ENCODE measurements at regions not wholly inside any gene's neighbourhood (a gene's known extent, or its start where the extent isn't known, plus 50 kb on each side); places are given as distances from the start of the nearest gene placed in this dataset.

DNA sequence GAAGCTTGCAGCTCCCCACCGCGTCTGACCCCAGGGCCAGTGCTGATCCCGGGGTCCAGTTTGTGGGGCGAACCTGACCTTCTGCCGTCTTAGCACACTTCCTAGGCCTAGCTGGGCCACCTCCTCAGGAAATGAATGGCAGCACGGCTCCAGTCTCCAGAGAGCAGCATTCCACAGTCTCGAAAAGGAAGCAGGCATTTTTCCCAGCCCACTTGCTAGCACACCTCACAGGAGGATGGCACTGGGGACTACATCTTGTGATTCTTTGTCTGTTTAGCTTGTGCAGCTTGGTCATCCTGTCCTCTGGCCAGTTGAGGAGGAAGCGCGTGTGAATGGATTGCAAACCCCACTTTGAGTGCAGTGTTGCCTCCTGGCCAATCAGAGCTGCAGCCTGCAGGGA is 308.0 kb upstream of the IRX2 start:
- Histone ChIP-seq H3K4me1 (ENCODE audit: control insufficient read depth in 3 of 3, insufficient read depth in 3 of 3, low read length in 3 of 3) (no peaks in the 10 kb centered on the region), H3K4me3 (ENCODE audit: low read length in 3 of 3) (no peak overlapping the region), H3K9me3 (ENCODE audit: control insufficient read depth in 3 of 3, low read length in 3 of 3) (peaks cover 5 to 9% (median 7%) of the 10 kb centered on the region in 3 donors), H3K27me3 (ENCODE audit: control insufficient read depth in 3 of 3, insufficient read depth in 3 of 3, low read length in 3 of 3) (peaks cover 0 to 5% (median 3%) of the 10 kb centered on the region in 3 donors), H3K36me3 (ENCODE audit: control insufficient read depth in 3 of 3, insufficient read depth in 3 of 3, low read length in 3 of 3) (no peaks in the 10 kb centered on the region), H3K9ac (ENCODE audit: low read depth in 1 of 3, low read length in 3 of 3) (no peak overlapping the region), H3K27ac (ENCODE audit: low read depth, low read length) (no peak overlapping the region)

DNA sequence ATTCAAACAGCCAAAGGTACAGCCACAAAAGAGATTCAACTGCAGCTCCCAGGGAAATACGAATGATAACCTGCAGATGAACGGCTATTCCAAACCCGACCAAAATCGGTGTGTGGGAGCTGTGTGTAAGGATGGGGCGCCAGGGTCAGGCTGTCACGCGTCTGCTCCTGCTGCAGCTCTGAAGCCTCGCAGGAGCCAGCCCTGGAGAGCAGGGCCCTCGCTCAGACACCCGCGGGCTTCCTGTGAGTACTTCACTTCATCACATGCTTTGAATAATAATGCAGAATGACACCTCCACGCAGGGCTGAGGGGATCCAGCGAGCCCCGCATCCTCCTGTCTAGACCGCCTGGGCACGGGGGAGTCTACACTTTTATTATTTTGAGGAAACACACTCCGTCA is 307.5 kb upstream of the IRX2 start:
- Histone ChIP-seq H3K4me1 (ENCODE audit: control insufficient read depth in 3 of 3, insufficient read depth in 3 of 3, low read length in 3 of 3) (no peaks in the 10 kb centered on the region), H3K9me3 (ENCODE audit: control insufficient read depth in 3 of 3, low read length in 3 of 3) (peaks cover 5 to 9% (median 7%) of the 10 kb centered on the region in 3 donors), H3K9ac (ENCODE audit: low read depth in 1 of 3, low read length in 3 of 3) (no peak overlapping the region), H3K4me3 (ENCODE audit: low read length in 3 of 3) (no peak overlapping the region), H3K27ac (ENCODE audit: low read depth, low read length) (no peak overlapping the region), H3K36me3 (ENCODE audit: control insufficient read depth in 3 of 3, insufficient read depth in 3 of 3, low read length in 3 of 3) (no peaks in the 10 kb centered on the region), H3K27me3 (ENCODE audit: control insufficient read depth in 3 of 3, insufficient read depth in 3 of 3, low read length in 3 of 3) (peaks cover 0 to 5% (median 3%) of the 10 kb centered on the region in 3 donors)

DNA sequence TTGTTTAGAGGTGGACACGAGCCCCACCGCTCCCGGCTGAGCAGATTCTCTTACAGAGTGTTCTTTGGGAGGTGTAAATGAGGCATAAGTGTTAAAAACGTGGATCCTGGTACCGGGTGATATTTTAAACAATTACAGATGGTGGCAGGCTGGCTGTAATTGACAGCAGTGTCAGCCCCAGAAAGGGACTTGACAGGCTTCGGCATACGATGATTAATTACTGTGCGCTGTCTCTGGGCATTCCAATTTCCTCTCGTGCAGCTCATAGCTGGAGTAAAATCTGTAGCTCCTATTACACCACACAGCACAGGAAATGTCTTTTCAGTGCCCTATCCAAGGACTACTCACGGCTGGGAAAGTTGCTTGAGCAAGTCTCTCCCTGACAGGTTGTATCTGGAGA is 305.4 kb upstream of the IRX2 start:
- H3K27ac ChIP-seq (ENCODE audit: low read depth, low read length): no peak overlapping the region
- H3K9me3 ChIP-seq (ENCODE audit: control insufficient read depth in 3 of 3, low read length in 3 of 3): peaks cover 5 to 9% (median 7%) of the 10 kb centered on the region in 3 donors
- no peak overlapping the region for H3K9ac ChIP-seq (ENCODE audit: low read depth in 1 of 3, low read length in 3 of 3)
- no peaks in the 10 kb centered on the region for H3K36me3 ChIP-seq (ENCODE audit: control insufficient read depth in 3 of 3, insufficient read depth in 3 of 3, low read length in 3 of 3)
- peaks cover 0 to 5% (median 3%) of the 10 kb centered on the region in 3 donors for H3K27me3 ChIP-seq (ENCODE audit: control insufficient read depth in 3 of 3, insufficient read depth in 3 of 3, low read length in 3 of 3)
- H3K4me3 ChIP-seq (ENCODE audit: low read length in 3 of 3): no peak overlapping the region
- no peaks in the 10 kb centered on the region for H3K4me1 ChIP-seq (ENCODE audit: control insufficient read depth in 3 of 3, insufficient read depth in 3 of 3, low read length in 3 of 3)

DNA sequence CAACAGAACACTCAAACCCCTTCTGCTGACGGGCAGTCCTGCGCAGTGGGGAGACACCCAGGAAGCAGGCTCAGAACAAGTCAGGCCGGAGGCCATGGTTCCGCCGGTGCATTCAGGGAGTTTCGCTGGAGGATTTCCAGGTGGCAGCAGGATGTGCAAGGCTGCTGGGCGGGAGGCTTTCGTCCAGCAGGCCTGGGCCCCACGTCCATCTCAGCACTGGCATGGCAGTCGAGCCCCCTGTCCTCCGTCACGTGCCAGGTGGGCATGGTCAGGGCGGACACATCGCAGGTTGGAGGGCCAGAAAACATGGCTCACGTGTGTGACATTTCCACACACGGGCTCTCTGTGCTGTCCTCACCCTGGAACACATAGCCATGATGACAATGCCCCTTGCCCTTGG is 299.9 kb upstream of the IRX2 start:
- H3K9me3 ChIP-seq (ENCODE audit: control insufficient read depth in 3 of 3, low read length in 3 of 3): peaks cover 0 to 3% (median 0%) of the 10 kb centered on the region in 3 donors
- H3K4me3 ChIP-seq (ENCODE audit: low read length in 3 of 3): no peak overlapping the region
- no peak overlapping the region for H3K9ac ChIP-seq (ENCODE audit: low read depth in 1 of 3, low read length in 3 of 3)
- no peak overlapping the region for H3K27ac ChIP-seq (ENCODE audit: low read depth, low read length)
- H3K27me3 ChIP-seq (ENCODE audit: control insufficient read depth in 3 of 3, insufficient read depth in 3 of 3, low read length in 3 of 3): peaks cover 0 to 5% (median 0%) of the 10 kb centered on the region in 3 donors
- H3K36me3 ChIP-seq (ENCODE audit: control insufficient read depth in 3 of 3, insufficient read depth in 3 of 3, low read length in 3 of 3): no peaks in the 10 kb centered on the region
- no peaks in the 10 kb centered on the region for H3K4me1 ChIP-seq (ENCODE audit: control insufficient read depth in 3 of 3, insufficient read depth in 3 of 3, low read length in 3 of 3)

DNA sequence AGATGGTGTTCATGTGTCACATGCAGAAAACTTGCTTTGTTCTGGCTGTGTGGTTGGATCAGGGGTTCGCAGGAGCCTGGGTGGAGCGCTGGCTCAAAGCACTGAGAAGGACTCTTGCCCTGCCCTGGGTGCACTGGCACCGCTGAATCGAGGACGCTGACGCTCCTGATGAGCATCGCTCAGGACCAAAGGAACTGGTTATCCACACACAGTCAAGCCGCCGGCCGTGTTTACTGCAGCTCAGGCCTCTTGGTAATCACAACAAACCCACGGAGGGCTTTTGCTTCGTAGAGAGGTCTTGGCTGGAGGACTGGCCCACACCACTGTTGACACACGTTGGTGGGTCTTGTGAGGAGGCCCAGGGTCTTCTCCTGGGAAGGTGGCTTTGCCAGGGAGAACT is 299.4 kb upstream of the IRX2 start:
- Histone ChIP-seq H3K27me3 (ENCODE audit: control insufficient read depth in 3 of 3, insufficient read depth in 3 of 3, low read length in 3 of 3) (peaks cover 0 to 5% (median 0%) of the 10 kb centered on the region in 3 donors), H3K4me1 (ENCODE audit: control insufficient read depth in 3 of 3, insufficient read depth in 3 of 3, low read length in 3 of 3) (no peaks in the 10 kb centered on the region), H3K36me3 (ENCODE audit: control insufficient read depth in 3 of 3, insufficient read depth in 3 of 3, low read length in 3 of 3) (no peaks in the 10 kb centered on the region), H3K9me3 (ENCODE audit: control insufficient read depth in 3 of 3, low read length in 3 of 3) (peaks cover 0 to 3% (median 0%) of the 10 kb centered on the region in 3 donors), H3K27ac (ENCODE audit: low read depth, low read length) (no peak overlapping the region), H3K4me3 (ENCODE audit: low read length in 3 of 3) (no peak overlapping the region), H3K9ac (ENCODE audit: low read depth in 1 of 3, low read length in 3 of 3) (no peak overlapping the region)

DNA sequence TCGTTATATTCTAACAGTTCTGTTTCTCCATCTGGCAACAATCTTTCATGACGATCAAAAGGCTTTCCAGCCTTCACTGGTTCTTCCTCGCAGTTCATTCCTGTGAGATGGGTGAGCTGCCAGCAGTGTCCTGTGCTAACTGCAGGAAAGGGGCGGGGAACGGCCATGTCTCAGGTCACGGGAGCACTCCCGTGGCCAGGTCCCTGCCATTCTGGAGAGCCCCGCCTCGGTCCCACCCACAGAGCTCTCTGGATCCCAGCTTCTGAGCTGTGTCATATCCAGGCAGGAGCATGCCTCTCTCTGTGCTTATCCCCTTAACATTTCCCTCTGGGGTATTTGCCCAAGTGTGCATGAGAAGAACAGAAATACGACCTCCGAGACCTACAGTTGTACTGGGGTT is 297.8 kb upstream of the IRX2 start:
- Histone ChIP-seq H3K9me3 (ENCODE audit: control insufficient read depth in 3 of 3, low read length in 3 of 3) (peaks cover 0 to 3% (median 0%) of the 10 kb centered on the region in 3 donors), H3K4me3 (ENCODE audit: low read length in 3 of 3) (no peak overlapping the region), H3K4me1 (ENCODE audit: control insufficient read depth in 3 of 3, insufficient read depth in 3 of 3, low read length in 3 of 3) (no peaks in the 10 kb centered on the region), H3K27me3 (ENCODE audit: control insufficient read depth in 3 of 3, insufficient read depth in 3 of 3, low read length in 3 of 3) (peaks cover 0 to 5% (median 0%) of the 10 kb centered on the region in 3 donors), H3K9ac (ENCODE audit: low read depth in 1 of 3, low read length in 3 of 3) (no peak overlapping the region), H3K27ac (ENCODE audit: low read depth, low read length) (no peak overlapping the region), H3K36me3 (ENCODE audit: control insufficient read depth in 3 of 3, insufficient read depth in 3 of 3, low read length in 3 of 3) (no peaks in the 10 kb centered on the region)

DNA sequence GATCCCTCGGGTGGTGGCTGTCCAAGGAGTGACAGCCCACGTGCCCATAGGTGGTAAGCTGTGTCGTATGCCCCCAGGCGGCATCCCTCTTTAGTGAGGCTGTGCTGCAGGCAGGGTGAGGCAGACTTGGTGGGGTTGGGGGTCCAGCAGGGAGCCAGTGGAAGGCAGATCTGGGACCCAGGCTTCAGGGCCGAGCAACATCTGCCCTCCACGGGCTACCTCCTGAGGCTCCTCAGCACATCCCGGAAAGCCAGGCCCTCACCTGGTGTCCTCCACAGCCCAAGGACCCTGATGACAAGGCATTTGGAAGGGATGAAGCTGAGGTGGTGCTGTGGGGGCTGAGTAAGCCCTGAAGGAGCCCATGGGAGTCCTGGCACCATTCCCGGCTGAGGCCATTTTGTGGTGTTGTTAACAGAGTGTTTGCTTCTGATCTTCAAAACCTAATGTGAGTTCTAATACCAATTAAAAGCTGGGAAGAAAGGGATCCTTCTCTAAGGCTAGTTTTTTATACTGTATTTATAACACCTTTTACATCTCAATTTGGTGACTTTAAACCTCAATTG is 295.8 kb upstream of the IRX2 start:
- H3K36me3 ChIP-seq (ENCODE audit: control insufficient read depth in 3 of 3, insufficient read depth in 3 of 3, low read length in 3 of 3): no peaks in the 10 kb centered on the region
- no peaks in the 10 kb centered on the region for H3K4me1 ChIP-seq (ENCODE audit: control insufficient read depth in 3 of 3, insufficient read depth in 3 of 3, low read length in 3 of 3)
- H3K27ac ChIP-seq (ENCODE audit: low read depth, low read length): no peak overlapping the region
- H3K4me3 ChIP-seq (ENCODE audit: low read length in 3 of 3): no peak overlapping the region
- H3K27me3 ChIP-seq (ENCODE audit: control insufficient read depth in 3 of 3, insufficient read depth in 3 of 3, low read length in 3 of 3): peaks cover 0 to 5% (median 0%) of the 10 kb centered on the region in 3 donors
- H3K9me3 ChIP-seq (ENCODE audit: control insufficient read depth in 3 of 3, low read length in 3 of 3): peaks cover 0 to 3% (median 0%) of the 10 kb centered on the region in 3 donors
- H3K9ac ChIP-seq (ENCODE audit: low read depth in 1 of 3, low read length in 3 of 3): no peak overlapping the region

DNA sequence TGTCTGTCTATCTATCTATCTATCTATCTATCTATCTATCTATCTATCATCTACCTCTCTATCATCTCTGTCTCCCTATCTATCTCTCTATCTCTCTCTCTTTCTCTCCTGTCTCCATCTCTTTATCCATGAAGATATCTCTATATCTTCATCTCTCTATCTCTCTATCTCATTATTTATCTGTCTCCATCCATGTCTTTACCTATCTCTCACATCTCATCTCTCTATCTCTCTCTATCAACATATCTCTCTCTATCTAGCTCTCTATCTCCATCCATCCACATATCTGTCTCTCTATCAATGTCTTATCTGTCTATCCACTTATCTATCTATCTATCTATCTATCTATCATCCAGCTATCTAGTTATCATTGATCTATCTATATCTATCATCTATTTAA is 292.1 kb upstream of the IRX2 start:
- Histone ChIP-seq H3K4me1 (ENCODE audit: control insufficient read depth in 3 of 3, insufficient read depth in 3 of 3, low read length in 3 of 3) (no peaks in the 10 kb centered on the region), H3K9ac (ENCODE audit: low read depth in 1 of 3, low read length in 3 of 3) (no peak overlapping the region), H3K4me3 (ENCODE audit: low read length in 3 of 3) (no peak overlapping the region), H3K27me3 (ENCODE audit: control insufficient read depth in 3 of 3, insufficient read depth in 3 of 3, low read length in 3 of 3) (peaks cover 0 to 5% (median 0%) of the 10 kb centered on the region in 3 donors), H3K27ac (ENCODE audit: low read depth, low read length) (no peak overlapping the region), H3K36me3 (ENCODE audit: control insufficient read depth in 3 of 3, insufficient read depth in 3 of 3, low read length in 3 of 3) (no peaks in the 10 kb centered on the region), H3K9me3 (ENCODE audit: control insufficient read depth in 3 of 3, low read length in 3 of 3) (no peaks in the 10 kb centered on the region)

DNA sequence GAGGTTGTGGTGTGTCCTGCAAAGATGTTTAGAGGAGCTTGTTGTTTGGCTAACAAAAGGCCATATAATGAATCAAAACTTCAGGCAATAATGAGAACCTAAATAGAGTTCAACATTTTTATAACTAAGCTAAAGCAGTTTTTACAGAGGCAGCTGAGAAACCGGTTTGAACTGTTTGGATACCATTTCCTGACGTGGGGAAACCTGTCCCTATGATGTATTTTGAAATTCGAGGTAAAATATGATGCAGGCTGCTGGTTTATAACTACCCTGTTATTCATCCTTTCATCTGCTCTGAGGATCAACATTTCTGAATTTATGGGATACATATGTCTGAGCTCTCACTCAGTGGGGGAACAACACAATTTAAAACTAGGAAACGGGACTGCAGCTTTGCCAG is 289.5 kb upstream of the IRX2 start:
- Histone ChIP-seq H3K4me1 (ENCODE audit: control insufficient read depth in 3 of 3, insufficient read depth in 3 of 3, low read length in 3 of 3) (no peaks in the 10 kb centered on the region), H3K9ac (ENCODE audit: low read depth in 1 of 3, low read length in 3 of 3) (no peak overlapping the region)

DNA sequence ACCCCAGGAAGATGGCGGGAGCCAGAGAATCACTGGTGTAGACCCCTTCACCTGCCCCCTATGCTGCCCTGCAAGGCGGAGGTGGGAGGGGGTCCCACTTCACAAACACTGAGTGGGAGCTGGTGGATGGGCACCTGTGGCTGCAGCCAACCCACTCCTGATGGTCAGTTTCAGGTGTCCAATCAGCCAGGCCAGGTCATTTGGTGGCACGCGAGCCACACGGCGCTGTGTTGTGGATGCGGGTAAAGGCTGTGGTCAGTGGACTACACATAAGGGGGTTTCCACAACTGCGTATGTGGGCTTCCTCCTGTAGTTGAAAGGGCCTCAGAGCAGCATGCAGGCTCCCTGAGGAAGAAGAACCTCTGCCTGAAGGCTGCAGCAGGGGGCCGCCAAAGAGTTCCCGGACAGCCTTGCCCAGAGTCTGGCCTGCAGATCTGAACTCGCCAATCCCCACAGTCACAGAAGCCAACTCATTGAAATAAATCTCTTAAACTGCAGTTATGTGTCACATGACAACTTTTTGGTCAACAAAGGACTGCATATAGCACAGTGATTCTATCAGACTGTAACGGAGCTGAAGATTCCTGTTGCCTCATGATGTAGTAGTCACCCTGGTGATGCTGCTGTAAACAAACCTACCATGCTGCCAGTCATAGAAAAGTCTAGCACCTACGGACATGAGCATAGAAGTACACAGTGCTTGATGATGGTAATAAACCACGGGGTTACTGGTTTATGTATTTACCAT is 284.7 kb upstream of the IRX2 start:
- no peaks in the 10 kb centered on the region for H3K9me3 ChIP-seq (ENCODE audit: control insufficient read depth in 3 of 3, low read length in 3 of 3)
- H3K27ac ChIP-seq (ENCODE audit: low read depth, low read length): no peak overlapping the region
- peaks cover 0 to 1% (median 0%) of the 10 kb centered on the region in 3 donors for H3K27me3 ChIP-seq (ENCODE audit: control insufficient read depth in 3 of 3, insufficient read depth in 3 of 3, low read length in 3 of 3)
- H3K36me3 ChIP-seq (ENCODE audit: control insufficient read depth in 3 of 3, insufficient read depth in 3 of 3, low read length in 3 of 3): no peaks in the 10 kb centered on the region
- no peaks in the 10 kb centered on the region for H3K4me1 ChIP-seq (ENCODE audit: control insufficient read depth in 3 of 3, insufficient read depth in 3 of 3, low read length in 3 of 3)
- H3K9ac ChIP-seq (ENCODE audit: low read depth in 1 of 3, low read length in 3 of 3): no peak overlapping the region
- H3K4me3 ChIP-seq (ENCODE audit: low read length in 3 of 3): no peak overlapping the region

More for the DNA sequence above, 289.5 kb upstream of the IRX2 start:
- H3K27me3 ChIP-seq (ENCODE audit: control insufficient read depth in 3 of 3, insufficient read depth in 3 of 3, low read length in 3 of 3): no peaks in the 10 kb centered on the region
- no peaks in the 10 kb centered on the region for H3K9me3 ChIP-seq (ENCODE audit: control insufficient read depth in 3 of 3, low read length in 3 of 3)
- no peaks in the 10 kb centered on the region for H3K36me3 ChIP-seq (ENCODE audit: control insufficient read depth in 3 of 3, insufficient read depth in 3 of 3, low read length in 3 of 3)
- H3K27ac ChIP-seq (ENCODE audit: low read depth, low read length): no peak overlapping the region
- no peak overlapping the region for H3K4me3 ChIP-seq (ENCODE audit: low read length in 3 of 3)

Data from skeletal muscle tissue (tissue), 3 donors.